ENCODE measurements at regions not wholly inside any gene's neighbourhood (a gene's known extent, or its start where the extent isn't known, plus 50 kb on each side); places are given as distances from the start of the nearest gene placed in this dataset.

- H3K36me3 Mint-ChIP-seq: no peaks in the 10 kb centered on the region
- no peak for DNase-seq
- Histone ChIP-seq H3K4me2 (replicated peaks; ENCODE audit: extremely low read depth, low read length, poor library complexity, severe bottlenecking) (no peak overlapping the region), H3K36me3 (replicated peaks in 1 of 2; ENCODE audit: control insufficient read depth in 1 of 2, insufficient read depth in 2 of 2, low read length in 2 of 2) (no peaks in the 10 kb centered on the region), H3K4me3 (replicated peaks in 1 of 3; ENCODE audit: low read depth in 2 of 3, low read length in 3 of 3) (no peak overlapping the region), H4K20me1 (ENCODE audit: insufficient read depth, low read length) (no peaks in the 10 kb centered on the region), H3K9ac (ENCODE audit: insufficient read depth, low read length, poor library complexity, severe bottlenecking) (no peak overlapping the region), H3K27me3 (ENCODE audit: control insufficient read depth in 2 of 2, insufficient read depth in 2 of 2, low read length in 2 of 2) (no peaks in the 10 kb centered on the region), H3K27ac (ENCODE audit: low read depth in 1 of 2, low read length in 2 of 2) (no peak overlapping the region), H3K9me3 (replicated peaks in 1 of 2; ENCODE audit: control insufficient read depth in 1 of 2, insufficient read depth in 1 of 2, low read length in 2 of 2) (no peaks in the 10 kb centered on the region), H3K4me1 (ENCODE audit: control insufficient read depth in 1 of 2, insufficient read depth in 2 of 2, low read length in 2 of 2) (no peaks in the 10 kb centered on the region), H3K79me2 (ENCODE audit: insufficient read depth, low read length) (no peaks in the 10 kb centered on the region), H2AFZ (ENCODE audit: insufficient read depth, low read depth, low read length, poor library complexity, severe bottlenecking) (no peak overlapping the region)
- intact Hi-C loops (cut with micrococcal nuclease): no loop called here
- peaks cover 0 to 5% (median 3%) of the 10 kb centered on the region in 7 donors for H3K9me3 Mint-ChIP-seq
- TF ChIP-seq, protein P1, sequence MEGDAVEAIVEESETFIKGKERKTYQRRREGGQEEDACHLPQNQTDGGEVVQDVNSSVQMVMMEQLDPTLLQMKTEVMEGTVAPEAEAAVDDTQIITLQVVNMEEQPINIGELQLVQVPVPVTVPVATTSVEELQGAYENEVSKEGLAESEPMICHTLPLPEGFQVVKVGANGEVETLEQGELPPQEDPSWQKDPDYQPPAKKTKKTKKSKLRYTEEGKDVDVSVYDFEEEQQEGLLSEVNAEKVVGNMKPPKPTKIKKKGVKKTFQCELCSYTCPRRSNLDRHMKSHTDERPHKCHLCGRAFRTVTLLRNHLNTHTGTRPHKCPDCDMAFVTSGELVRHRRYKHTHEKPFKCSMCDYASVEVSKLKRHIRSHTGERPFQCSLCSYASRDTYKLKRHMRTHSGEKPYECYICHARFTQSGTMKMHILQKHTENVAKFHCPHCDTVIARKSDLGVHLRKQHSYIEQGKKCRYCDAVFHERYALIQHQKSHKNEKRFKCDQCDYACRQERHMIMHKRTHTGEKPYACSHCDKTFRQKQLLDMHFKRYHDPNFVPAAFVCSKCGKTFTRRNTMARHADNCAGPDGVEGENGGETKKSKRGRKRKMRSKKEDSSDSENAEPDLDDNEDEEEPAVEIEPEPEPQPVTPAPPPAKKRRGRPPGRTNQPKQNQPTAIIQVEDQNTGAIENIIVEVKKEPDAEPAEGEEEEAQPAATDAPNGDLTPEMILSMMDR (IDR thresholded peaks at IDR 0.05): no peak
- no peak overlapping the region for H3K4me3 Mint-ChIP-seq
- H3K27ac Mint-ChIP-seq: no peak overlapping the region
- H3K4me1 Mint-ChIP-seq: no peaks in the 10 kb centered on the region
- WGBS (ENCODE audit: insufficient coverage): no CpG with 5 or more reads among the region's 1 CpG
- H3K27me3 Mint-ChIP-seq (ENCODE audit: low read depth in 3 of 3): peaks cover 0 to 3% (median 1%) of the 10 kb centered on the region in 3 donors
These were observed 149.2 kb upstream of the L3MBTL4 start for GRCh38 chr18:6563896-6564295.

DNA sequence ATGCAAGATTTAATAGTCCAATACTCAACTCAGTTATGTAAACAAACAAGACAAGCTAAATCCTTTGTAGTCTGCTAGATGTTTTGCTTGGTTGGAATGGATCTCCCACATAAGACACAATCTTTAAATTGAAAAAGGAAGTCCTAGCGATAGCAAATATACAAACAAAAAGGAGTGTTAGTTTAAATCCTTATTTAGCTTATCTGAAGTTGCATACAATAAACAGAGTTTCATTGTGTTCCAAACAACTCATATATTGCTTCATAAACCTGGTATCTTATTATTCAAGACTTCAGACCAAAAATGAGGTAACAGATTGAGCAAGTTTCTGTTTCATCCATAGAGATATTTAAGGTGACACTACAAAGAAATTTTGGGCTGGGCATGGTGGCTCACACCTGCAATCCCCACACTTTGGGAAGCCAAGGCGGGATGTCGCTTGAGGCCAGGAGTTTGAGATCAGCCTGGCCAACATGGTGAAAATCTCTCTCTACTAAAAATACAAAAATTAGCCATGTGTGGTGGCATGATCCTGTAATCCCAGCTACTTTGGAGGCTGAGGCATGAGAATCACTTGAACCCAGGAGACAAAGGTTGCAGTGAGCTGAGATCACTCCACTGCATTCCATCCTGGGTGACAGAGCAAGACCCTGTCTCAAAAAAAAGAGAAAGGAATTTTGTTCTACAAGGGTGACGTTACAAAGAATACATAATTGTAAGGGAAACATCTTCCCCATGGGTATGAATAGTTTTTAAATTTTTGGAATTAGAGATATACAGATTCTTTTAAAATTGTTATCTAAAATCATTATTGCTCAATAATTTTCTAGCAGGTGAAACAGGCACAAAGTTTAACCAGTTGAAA is 150.5 kb upstream of the L3MBTL4 start:
- no peaks in the 10 kb centered on the region for H3K27me3 ChIP-seq (ENCODE audit: control insufficient read depth in 2 of 2, insufficient read depth in 2 of 2, low read length in 2 of 2)
- H3K27ac ChIP-seq (ENCODE audit: low read depth in 1 of 2, low read length in 2 of 2): no peak overlapping the region
- H3K4me1 Mint-ChIP-seq: no peaks in the 10 kb centered on the region
- no peak overlapping the region for H3K9ac ChIP-seq (ENCODE audit: insufficient read depth, low read length, poor library complexity, severe bottlenecking)
- peaks cover 0 to 1% (median 0%) of the 10 kb centered on the region in 3 donors for H3K27me3 Mint-ChIP-seq (ENCODE audit: low read depth in 3 of 3)
- H3K4me3 Mint-ChIP-seq: no peak overlapping the region
- TF ChIP-seq, protein P1 (IDR thresholded peaks at IDR 0.05): no peak
- no peaks in the 10 kb centered on the region for H3K79me2 ChIP-seq (ENCODE audit: insufficient read depth, low read length)
- no peak overlapping the region for H2AFZ ChIP-seq (ENCODE audit: insufficient read depth, low read depth, low read length, poor library complexity, severe bottlenecking)
- no peak overlapping the region for H3K4me2 ChIP-seq (replicated peaks; ENCODE audit: extremely low read depth, low read length, poor library complexity, severe bottlenecking)
- H3K9me3 ChIP-seq (replicated peaks in 1 of 2; ENCODE audit: control insufficient read depth in 1 of 2, insufficient read depth in 1 of 2, low read length in 2 of 2): no peaks in the 10 kb centered on the region
- no peak for DNase-seq
- no peak overlapping the region for H3K4me3 ChIP-seq (replicated peaks in 1 of 3; ENCODE audit: low read depth in 2 of 3, low read length in 3 of 3)
- peaks cover 0 to 5% (median 3%) of the 10 kb centered on the region in 7 donors for H3K9me3 Mint-ChIP-seq
- no CpG with 5 or more reads among the region's 4 CpGs for WGBS (ENCODE audit: insufficient coverage)
- intact Hi-C loops (cut with micrococcal nuclease): no loop called here
- H3K27ac Mint-ChIP-seq: no peak overlapping the region
- H3K4me1 ChIP-seq (ENCODE audit: control insufficient read depth in 1 of 2, insufficient read depth in 2 of 2, low read length in 2 of 2): no peaks in the 10 kb centered on the region
- no peaks in the 10 kb centered on the region for H3K36me3 ChIP-seq (replicated peaks in 1 of 2; ENCODE audit: control insufficient read depth in 1 of 2, insufficient read depth in 2 of 2, low read length in 2 of 2)
- H4K20me1 ChIP-seq (ENCODE audit: insufficient read depth, low read length): no peaks in the 10 kb centered on the region
- H3K36me3 Mint-ChIP-seq: no peaks in the 10 kb centered on the region

Measured in CD14-positive monocyte (primary cell).